HG03439 (cell line): ENCODE measurements at regions not wholly inside any gene's neighbourhood (a gene's known extent, or its start where the extent isn't known, plus 50 kb on each side); places are given as distances from the start of the nearest gene placed in this dataset.

Source experiments
- ATAC-seq: cut with Tn5 transposase; IDR thresholded peaks from one replicate; pipeline ENCODE4 v1.9.1; 2021; ENCODE audit warnings: mild to moderate bottlenecking, moderate library complexity; ENCODE audit not compliant: unreplicated experiment

DNA sequence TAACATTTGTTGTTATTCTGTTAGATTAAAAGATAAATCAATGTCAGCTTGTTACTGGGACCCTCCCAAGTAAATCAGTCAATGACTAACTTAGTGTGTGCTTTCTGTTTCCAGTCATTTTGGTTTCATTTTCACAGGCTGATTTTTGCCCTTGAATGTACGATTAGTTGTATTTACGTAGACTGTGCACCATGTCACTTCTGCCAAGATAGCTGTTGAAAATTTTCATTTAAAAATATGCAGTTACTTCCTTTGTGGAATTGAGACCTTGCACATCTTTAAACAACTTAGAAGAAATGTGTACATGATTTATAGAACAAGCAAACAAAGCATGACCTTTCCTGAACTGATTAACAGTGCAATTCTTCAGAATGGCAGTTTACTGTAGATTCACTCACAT is 944.8 kb upstream of the CITED2 start:
- ATAC-seq, result no peak

DNA sequence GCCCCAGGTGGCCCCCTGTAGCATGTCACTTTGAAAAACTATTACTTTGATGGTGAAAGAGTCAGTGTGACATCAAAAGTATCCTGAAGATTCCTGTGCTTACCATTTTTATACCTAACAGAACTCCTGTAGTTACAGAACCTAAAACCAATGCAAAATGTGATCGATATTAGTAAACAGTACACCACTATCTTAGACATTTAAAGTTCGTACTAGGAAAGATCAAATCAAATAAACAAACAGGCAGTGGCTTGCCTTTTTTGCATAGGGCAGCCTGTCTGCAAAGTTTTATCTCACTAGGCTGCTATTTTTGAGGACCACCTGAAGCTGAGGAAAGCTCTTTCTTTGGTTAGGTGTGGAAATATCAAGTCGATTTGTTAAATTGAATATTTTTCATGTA is 944.0 kb upstream of the CITED2 start:
- no peak for ATAC-seq

DNA sequence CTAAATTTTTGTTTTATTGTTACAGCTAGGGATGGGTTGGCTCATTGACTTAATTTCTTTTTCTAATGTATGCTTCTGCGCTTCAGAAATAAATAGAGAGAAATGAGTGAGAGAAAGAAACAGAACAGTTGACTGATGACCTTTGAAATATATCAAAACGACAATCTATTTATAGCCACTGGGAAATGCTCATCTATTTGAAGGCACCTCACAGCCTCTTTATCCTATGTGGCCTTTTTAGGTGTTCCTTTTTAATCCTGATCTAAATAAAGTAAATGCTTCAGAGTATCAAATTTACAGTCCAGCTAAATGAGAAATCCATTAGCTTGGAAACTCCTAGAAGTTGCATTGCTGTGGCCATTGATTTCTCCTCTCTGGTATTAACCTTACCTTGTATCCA is 943.5 kb upstream of the CITED2 start:
- no peak for ATAC-seq

DNA sequence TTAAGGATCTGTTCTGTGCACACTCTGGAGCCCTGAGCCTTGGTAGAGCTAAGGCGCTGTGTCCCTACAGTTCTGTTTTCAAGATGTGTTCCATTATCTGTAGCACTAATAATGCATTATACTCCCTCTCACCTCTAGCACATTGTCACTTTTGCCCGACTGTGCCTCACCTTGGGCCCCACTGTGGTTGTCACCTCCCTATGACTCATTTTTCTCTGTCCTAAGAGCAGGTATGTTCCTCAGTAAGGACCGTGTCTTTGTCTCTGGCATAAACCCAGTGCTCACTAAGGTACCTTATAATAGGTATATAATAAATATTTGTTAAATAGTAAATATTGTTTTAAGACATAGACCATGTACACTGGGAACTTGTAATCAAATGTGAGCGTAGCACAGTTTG is 942.5 kb upstream of the CITED2 start:
- no peak for ATAC-seq

DNA sequence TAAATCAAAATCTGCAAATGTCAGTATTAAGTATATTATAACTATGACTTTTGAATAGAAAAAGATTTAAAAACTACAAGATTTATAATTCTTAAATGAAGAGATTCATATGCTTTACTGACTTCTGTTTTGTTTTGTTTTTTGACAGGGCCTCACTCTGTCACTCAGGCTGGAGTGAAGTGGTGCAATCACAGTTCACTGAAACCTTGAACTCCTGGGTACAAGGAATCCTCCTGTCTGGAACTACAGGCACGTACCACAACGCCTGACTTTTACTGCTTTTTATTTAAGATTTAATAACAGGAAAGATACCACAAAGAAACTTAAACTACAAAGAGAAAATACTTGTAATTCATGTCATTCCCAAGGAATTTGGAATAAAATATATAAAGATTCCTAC is 940.2 kb upstream of the CITED2 start:
- ATAC-seq, result no peak

DNA sequence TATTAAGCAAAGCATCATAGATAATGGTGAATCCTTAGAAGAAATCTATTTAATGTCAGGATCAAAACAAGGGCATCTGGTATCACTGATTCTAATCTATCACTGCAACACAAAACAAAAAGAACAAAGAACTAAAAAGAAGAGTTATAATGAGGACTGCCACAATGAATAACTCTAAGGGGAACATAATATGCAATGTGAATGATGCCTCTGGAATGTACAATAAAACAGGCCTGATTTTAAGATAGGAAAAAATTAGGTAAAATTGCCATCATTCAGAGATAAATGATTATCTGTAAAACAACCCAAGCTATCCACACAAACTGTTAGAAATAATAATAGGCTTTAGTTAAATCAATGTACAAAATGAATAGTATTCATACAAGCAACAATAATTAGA is 936.7 kb upstream of the CITED2 start:
- no peak for ATAC-seq

DNA sequence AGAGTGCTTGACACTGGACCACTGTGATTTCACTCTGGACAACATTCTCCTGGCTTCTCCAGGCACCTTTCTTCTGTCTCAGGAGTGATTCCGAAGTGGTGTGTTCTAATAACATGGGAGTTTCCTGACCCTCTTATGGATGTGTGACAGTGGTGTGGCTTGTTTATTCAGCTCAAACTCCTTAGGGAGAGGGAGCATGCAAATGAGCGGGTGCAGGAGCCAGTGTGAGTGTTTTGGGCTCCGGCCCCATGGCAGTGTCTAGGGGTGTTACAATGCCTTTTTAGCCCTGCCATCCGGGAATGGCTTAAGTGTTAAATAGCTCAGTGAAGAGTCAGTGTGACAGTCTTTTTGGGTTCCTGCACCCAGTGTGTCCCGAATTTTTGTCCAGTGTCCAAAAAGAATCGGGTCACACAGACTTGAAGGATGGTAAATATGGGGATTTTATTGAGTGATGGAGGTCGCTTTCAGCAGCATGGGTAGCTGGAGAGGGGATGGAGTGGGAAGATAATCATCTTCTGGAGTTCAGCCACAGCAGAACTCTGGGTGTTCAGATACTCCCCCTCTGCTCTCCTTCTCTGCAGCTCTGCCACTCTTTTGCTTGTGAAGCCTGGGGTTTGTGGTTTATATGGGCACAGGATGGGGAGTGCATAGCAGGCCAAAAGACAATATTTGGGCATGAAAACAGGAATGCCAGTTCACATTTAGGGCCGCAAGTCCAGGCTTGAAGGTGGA is 928.9 kb upstream of the CITED2 start:
- ATAC-seq, result no peak

DNA sequence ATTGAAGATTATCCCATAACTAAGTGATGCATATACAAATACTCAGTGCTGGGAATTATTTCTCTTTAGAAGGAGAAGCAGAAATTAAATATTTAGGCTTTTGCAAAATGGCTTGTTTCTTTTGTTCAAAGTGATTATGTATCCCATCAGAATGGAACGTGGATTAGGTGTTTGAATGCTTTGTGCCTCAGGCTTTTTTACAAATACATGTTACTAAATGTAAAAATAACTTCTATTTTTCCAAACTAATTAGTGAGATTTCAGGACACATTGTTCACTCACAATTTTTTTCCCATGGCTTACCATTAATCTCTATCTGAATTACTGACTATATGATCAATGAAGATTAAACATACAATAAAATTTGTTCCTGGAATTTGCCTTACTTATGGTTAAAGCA is 925.9 kb upstream of the CITED2 start:
- no peak for ATAC-seq

DNA sequence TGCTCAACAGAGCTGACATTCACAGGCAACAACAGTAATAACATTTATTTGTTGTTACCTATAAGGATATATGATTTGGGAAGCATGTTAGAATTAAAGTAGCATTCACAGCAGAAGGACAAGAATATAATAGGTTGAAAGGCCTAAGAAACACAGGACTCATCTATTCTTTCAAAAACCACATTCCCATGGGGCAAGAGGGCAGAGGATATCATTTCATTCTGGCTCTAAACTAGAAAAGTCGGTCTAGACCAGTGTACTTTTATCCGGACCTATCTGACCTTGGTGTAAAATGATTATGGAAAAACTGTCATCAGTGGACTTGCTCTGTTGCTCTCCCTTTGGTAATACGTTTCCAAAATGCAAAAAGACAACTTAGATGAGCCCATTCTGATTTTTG is 914.7 kb upstream of the CITED2 start:
- no peak for ATAC-seq

DNA sequence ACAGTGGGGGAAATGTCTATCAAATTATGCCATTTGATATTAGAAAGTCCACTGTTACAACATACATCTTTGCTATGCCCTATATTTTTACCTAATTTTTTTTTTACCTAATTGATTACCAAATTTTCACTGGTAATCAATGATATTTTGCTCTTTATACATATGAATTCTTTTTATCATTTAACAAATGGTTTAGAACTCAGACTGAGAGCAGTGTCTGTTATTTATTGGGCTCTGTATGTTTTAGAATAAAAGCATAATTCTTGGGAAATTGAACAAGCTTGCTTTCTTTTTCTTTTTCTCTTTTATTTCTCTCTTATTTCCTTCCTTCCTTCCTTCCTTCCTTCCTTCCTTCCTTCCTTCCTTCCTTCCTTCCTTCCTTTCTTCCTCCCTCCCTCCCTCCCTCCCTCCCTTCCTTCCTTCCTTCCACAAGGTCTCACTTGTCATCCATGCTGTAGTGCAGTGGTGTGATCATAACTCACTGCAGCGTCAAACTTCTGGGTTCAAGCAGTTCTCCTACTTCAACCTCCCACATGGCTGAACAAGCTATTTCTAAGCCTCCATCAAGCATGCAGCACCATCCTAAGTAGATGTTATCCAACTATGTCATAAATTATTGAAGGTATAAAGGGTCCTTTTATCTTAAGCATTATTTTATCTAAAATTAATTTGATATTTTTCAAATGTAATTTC is 911.7 kb upstream of the CITED2 start:
- no peak for ATAC-seq

DNA sequence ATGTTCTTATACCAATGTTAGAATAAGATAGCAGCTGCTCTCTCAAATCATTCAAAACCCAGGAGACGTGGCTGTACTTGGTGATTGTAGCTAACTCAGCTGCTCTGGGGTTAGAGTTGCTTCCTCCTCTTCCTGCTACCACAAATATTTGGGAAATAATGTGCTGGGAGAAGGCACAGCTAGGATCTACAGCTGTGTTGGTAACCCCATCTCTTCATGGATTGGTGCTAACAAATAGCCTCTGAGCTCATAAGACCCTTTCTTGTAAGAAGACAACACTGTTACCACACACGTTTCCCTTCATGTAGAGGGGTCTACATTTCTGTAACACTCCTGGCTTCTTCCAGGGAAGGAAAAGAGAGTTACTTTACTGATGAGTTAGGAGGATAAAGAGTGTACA is 911.0 kb upstream of the CITED2 start:
- no peak for ATAC-seq

DNA sequence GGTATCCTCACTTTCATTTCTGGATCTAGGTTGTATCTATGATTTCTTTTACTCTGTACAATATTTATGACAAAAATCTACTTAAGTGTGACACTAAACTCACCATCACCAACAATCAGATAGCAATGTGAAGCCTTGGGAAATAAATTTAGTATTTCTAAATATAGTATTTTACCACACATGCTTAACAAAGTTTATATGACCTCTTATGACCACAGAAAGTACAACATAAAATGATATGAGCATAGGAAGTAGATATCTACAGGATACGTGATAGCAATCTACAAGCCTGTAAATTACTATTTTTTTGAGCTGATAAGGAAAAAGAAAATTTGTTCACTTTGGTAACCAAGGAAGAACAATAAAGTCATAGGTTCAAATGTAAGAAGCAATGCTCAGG is 910.4 kb upstream of the CITED2 start:
- no peak for ATAC-seq

DNA sequence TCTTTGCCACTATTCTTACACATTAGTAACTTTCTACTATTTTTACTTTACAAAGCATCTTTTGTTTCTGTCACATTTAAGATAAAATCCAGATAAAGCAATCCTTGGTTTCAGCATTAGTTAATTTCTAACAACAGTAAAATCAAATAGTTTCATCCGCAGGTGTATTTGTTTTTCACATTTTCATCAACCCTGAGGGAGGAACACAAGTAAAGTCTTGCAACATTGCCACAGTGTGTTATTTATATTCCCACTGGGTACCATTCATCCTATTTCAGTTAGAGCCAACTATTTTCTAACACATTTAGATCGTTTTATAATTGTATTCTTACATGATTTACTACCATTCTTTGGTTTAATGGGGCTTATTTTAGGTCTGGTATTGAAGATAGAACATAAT is 908.7 kb upstream of the CITED2 start:
- ATAC-seq, result no peak

DNA sequence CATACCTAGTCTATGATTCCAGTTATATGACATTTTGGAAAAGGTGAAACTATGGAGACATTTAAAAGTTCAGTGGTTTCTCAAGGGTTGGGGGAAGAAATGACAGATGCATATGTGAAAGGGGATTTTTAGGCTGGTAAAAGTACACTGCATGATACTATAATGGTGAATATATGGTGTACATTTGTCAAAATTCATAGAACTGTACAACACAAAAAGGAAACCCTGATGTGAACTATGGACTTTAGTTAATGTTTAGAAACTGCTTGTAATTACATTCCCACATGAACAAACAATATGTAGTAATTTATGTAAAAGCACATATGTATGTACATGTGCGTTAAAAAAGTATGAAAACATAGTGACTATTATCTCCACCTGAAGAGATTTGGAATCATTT is 907.3 kb upstream of the CITED2 start:
- ATAC-seq, result no peak

DNA sequence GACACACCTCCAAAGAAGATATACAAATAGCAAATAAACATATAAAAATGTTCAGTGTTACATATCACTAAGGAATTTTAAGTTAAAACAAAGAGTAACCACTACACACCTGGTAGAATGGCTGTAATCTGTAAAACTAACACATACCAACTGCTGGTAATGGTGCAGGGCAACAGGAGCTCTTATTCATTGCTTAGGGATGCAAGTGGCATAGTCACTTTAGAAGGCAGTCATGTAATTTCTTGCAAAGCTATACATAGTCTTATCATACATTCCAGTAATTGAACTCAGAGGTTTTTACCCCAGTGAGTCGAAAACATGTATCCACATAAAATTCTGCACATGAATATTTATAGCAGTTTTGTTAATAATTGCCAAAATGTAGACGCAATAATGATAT is 906.8 kb upstream of the CITED2 start:
- no peak for ATAC-seq

DNA sequence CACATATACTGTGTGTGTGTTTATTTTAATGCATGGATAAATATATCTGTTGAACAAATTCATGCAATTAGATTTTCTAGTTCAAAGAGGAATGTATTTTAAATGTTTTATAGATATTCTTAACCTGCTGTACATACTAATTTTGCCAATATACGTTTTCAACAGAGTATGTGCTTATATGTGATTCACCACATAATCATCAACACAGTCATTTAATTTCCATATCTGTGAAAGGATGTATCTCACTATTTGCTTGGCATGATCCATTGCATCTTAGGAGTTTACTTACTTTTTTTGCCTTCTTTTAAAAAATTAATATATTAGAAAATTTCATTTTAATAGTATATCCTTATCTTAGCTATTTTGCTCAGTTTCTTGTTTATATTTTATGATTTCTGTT is 902.3 kb upstream of the CITED2 start:
- ATAC-seq, result no peak

DNA sequence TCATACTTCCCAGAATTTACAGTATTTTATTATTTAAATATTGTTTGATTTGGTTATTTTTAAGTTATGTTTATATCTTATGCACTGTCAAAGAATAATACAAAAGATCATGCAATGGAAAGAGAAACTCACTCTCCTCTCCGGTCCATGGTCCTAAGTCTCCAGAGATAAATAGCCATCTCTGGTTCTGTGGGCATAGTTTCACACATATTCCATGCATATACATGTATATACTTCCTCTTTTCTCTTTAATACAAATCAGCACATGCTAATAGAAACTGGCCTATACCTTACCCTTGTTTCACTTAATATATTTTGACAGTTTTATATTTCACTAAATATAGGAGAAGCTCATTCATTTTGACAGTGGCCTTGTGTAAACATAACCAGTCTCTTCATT is 901.7 kb upstream of the CITED2 start:
- ATAC-seq, result no peak

DNA sequence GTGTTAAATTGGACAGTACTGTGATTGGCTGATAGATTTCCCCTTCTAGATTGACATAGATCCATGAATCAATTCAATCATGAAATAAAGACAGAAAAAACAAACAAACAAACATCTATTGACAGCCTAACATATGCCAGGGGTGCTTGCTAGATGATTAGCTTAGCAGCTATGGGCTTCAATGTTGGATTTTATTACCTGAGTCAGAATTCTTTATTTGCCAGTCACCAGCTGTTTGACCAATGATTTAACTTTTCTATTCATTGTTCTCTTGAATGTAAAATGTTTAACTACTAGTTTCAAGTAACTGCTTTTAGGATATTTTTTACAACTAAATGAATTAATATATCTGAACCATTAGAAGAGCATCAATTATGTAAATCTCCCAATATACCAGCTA is 901.3 kb upstream of the CITED2 start:
- no peak for ATAC-seq

DNA sequence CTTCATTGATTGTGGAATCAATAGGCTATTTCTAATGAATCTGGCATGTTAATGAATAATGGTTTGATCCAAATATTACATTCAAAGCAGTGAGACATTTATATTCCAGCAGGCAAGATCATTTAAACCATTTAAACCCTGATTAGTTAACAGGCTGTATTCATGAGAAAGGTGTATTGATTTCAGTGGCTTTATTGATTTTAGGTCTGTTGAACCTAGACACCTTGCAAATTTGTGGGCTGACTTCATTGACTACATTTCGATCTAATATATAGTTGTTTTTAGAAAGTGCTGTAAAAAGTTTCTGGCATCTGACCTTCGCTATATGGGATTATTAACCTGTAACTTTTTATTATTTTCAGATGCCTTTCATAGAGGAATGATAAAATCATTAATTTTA is 900.1 kb upstream of the CITED2 start:
- ATAC-seq, result no peak

DNA sequence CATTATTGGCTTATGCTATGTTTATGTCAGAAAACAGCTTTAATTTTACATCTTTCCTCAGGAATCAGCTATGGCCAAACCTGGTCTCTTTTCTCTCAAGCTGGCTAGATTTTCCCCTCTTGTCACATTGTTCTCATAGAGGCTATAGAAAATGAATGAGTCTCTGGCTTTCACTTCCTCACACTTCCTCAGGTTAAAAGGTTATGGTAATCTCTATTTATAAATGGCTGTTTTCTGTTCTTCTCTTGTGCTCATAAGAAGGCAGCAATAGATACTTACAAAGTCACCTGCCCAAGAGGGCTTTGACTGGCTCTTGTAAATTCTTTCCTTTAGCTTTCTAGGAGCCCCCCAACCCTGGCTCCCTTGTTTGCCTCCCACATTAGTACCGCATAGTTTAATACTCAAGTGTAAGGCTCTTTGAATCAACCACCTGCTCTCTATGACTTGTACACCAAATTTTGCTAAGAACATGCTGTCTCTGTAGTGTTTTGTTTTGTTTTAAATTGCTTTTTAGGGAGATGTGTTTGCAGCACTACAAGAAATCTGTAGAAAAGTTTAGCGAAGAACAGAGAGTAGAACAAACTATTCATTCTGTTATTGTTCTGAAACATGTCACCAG is 897.4 kb upstream of the CITED2 start:
- peak; percentile 96 for ATAC-seq

DNA sequence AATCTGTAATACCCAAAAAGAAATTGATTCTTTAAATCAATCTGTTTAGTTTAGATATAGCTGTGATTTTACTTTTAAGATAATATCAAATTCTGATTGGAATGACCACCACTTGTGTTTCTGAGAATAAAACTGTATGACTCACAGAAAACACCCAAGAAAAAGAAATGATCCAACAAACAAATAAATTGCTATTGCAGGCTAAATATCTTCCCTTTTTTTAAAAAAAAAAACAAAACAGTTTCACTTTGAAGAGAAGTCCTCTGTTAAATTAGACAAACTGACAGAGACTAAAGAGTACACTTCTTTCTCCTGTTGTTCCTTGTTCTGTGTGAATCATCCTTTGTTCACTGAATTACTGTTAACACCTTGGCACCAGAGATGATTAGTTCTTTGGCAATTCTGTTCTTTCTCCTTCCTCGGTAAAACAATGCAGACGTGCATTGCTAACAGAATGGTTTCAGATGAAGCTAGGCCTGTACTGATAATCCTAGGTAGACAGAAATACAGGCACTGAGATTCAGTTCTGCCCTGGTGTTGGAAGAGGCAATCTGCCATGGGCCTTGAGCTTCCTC is 895.2 kb upstream of the CITED2 start:
- ATAC-seq, result no peak

DNA sequence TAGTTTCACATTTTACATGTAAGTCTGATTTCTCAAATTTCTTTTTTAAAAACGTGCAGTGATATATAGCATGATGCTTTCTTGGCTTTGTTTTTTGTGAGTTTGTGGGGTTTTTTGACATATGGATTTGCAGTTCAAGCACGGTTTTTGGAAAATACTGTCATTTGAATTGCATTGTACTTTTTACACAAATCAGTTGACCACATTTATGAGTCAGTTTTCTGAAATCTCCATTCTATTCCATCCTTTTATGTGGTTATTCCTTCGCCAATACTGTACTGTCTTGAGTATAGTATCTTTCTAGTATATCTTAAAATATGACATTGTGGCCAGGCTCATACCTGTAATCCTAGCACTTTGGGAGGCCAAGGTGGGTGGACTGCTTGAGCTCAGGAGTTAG is 890.0 kb upstream of the CITED2 start:
- no peak for ATAC-seq
